Skeletal muscle satellite cell (primary cell): ENCODE measurements at regions not wholly inside any gene's neighbourhood (a gene's known extent, or its start where the extent isn't known, plus 50 kb on each side); places are given as distances from the start of the nearest gene placed in this dataset.
A peak's percentile ranks its signal among the peaks of the same experiment; 100 is the strongest.

Experiments
- H3K27me3 ChIP-seq: 2 replicates; pipeline ENCODE4 v1.7.0; 2013; ENCODE audit warnings: low read length; ENCODE audit not compliant: control insufficient read depth, insufficient read depth
- H3K36me3 ChIP-seq: 2 replicates; pipeline ENCODE4 v1.7.0; 2013; ENCODE audit warnings: mild to moderate bottlenecking, control low read depth, low read length; ENCODE audit not compliant: insufficient read depth
- H3K4me1 ChIP-seq: 2 replicates; pipeline ENCODE4 v1.7.0; 2013; ENCODE audit warnings: low read length; ENCODE audit not compliant: control insufficient read depth, insufficient read depth
- H3K4me2 ChIP-seq: 2 replicates; pipeline ENCODE4 v1.7.0; 2013; ENCODE audit warnings: mild to moderate bottlenecking, low read length
- H3K4me3 ChIP-seq: 2 replicates; pipeline ENCODE4 v1.7.0; 2013; ENCODE audit warnings: low read length
- H3K9ac ChIP-seq: 2 replicates; pipeline ENCODE4 v1.7.0; 2013; ENCODE audit warnings: mild to moderate bottlenecking, low read depth, low read length, moderate library complexity
- H3K9me3 ChIP-seq: replicated peaks from 2 replicates; pipeline ENCODE4 v1.7.0; 2013; ENCODE audit warnings: mild to moderate bottlenecking, control low read depth, low read length

DNA sequence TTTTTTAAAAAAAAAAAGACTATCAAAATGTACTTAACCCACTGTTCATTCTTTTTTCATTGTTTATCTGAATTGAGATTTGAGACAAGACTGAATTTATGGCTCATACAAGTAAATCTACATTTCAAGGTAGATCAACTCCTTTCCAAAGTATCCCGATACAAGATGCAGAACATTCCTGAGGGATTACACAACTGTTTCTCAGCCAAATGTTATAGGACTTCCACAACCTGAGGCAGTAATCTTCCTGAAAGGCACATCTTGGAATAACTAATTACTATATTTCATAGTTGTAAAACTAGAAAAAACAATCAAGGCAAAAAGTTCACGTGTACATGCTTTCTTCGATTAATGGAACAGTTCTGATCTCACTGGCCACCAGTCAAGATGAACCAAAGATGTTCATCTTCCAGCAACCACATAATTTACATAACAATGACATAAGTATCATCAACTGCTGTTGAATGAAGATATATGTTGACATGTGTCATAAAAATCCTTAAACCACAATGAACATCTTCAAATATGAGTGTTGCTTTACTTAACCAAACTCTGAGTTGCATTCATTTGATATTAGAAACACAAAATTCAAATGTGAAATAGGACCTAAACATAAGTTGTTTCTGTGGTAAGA, 225.2 kb upstream of the DKK2 start:
- Histone ChIP-seq H3K4me2 (no peak overlapping the region), H3K4me3 (no peak overlapping the region), H3K36me3 (no peaks in the 10 kb centered on the region), H3K9me3 (no peaks in the 10 kb centered on the region), H3K9ac (no peak overlapping the region), H3K27me3 (no peaks in the 10 kb centered on the region), H3K4me1 (peaks cover 21% of the 10 kb centered on the region)

DNA sequence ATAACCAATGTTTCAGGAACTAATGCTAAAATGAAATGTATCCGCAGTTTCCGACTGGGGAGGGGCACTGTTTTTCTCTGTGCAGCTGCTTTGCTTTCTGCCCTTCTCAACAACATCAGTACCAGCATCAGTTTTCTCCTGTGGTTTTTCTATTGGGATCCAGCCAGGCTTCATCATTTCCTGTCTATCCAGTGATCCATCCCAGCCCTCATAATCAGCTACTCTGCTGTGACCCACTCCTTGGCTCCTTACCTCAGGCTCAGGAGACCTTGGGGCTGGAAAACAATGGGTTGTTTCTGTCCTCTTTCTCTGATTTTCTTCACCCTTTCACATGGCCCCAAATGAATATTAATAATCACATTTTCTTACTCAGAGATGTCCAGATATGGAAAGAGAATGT, 222.2 kb upstream of the DKK2 start:
- H3K9me3 ChIP-seq = no peaks in the 10 kb centered on the region
- no peak overlapping the region for H3K4me3 ChIP-seq
- H3K9ac ChIP-seq = no peak overlapping the region
- H3K4me1 ChIP-seq = peaks cover 32% of the 10 kb centered on the region
- H3K4me2 ChIP-seq = peak overlapping the region; percentile 24
- no peaks in the 10 kb centered on the region for H3K27me3 ChIP-seq
- H3K36me3 ChIP-seq = no peaks in the 10 kb centered on the region

DNA sequence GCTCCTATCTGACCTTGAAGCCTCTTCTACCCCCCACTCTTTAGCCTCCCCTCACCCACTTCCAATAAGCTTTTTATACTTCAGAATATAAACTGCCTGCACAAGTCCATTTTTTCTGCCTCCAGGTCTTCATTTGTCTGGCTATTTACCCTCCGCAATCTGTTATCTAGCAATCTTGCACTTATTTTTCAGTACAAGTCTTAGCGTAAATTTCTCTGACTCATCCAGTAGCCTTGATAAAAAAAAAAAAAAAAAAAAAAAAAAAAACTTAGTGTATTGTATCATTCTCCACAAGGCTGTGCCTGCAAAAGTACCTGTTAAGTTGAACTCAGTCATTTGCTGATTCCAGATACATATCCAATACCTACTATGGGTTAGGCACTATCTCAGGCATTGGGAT, 219.5 kb upstream of the DKK2 start:
- H3K36me3 ChIP-seq = no peaks in the 10 kb centered on the region
- no peak overlapping the region for H3K4me3 ChIP-seq
- peak overlapping the region; percentile 57 for H3K4me2 ChIP-seq
- peaks cover 25% of the 10 kb centered on the region for H3K4me1 ChIP-seq
- no peaks in the 10 kb centered on the region for H3K9me3 ChIP-seq
- no peak overlapping the region for H3K9ac ChIP-seq
- H3K27me3 ChIP-seq = no peaks in the 10 kb centered on the region

DNA sequence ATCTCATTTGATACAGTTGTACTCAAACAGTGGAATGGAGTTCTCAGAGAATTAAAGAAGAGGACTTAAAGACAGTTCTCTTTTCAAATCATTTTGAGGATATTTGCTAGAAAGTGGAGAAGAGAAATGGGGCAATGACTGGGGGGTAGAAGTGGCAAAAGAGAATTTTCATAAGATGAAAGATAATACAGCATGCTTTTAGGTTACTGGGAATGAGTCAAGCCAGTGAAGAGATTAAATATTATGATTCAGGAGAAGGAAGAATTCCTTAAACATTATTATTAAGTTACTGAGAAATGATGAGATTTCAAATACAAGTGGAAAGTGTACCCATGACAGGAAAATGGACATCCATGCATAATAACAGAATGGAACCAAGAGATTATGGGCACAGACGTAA, 219.0 kb upstream of the DKK2 start:
- Histone ChIP-seq H3K4me1 (peaks cover 25% of the 10 kb centered on the region), H3K4me2 (peak overlapping the region; percentile 57), H3K9me3 (no peaks in the 10 kb centered on the region), H3K4me3 (no peak overlapping the region), H3K9ac (no peak overlapping the region), H3K27me3 (no peaks in the 10 kb centered on the region), H3K36me3 (no peaks in the 10 kb centered on the region)

DNA sequence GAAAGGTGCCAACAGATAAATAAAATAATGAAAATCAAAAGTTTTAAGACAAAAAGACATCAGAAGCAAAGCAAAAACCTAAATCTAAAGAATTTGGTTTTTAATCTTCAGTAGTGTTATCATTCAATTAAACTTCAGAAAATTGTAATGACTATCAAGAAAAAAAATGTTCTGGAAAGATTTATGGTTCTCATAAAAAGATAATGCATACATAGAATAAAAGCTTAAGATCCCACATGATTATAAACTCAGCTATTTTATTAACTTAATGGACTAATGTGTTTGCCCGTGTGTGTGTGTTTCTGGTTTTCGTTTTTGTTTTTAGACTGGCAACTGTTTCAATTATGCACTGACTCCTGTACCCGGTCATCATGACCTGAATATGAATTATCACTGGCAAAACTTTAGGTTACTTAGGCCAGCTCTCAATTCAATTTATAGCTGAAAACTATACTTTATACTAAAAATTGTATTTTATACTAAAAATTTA, 217.5 kb upstream of the DKK2 start:
- H3K4me2 ChIP-seq = no peak overlapping the region
- peaks cover 27% of the 10 kb centered on the region for H3K4me1 ChIP-seq
- no peaks in the 10 kb centered on the region for H3K27me3 ChIP-seq
- H3K9me3 ChIP-seq = no peaks in the 10 kb centered on the region
- H3K36me3 ChIP-seq = no peaks in the 10 kb centered on the region
- no peak overlapping the region for H3K9ac ChIP-seq
- no peak overlapping the region for H3K4me3 ChIP-seq

DNA sequence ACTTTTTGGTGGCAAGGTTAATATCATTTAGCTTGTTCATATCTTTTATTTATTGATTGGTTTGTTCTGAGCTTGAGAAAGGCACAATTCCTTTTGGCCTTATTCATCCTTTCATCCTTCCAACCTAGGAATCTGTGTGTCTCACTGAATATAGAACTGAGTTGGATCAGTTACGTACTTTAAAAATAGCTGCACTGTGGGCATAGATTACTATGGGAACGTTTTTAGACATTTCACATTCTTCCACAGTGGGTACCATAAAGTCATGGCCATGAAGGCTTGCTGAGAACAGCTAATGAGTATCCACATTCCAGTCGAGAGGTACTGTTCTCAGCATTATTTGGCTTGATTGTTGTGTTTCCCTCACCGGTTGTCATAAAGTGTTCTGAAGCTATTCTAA, 217.0 kb upstream of the DKK2 start:
- Histone ChIP-seq H3K4me2 (no peak overlapping the region), H3K27me3 (no peaks in the 10 kb centered on the region), H3K36me3 (no peaks in the 10 kb centered on the region), H3K9me3 (no peaks in the 10 kb centered on the region), H3K4me1 (peaks cover 26% of the 10 kb centered on the region), H3K4me3 (no peak overlapping the region), H3K9ac (no peak overlapping the region)

DNA sequence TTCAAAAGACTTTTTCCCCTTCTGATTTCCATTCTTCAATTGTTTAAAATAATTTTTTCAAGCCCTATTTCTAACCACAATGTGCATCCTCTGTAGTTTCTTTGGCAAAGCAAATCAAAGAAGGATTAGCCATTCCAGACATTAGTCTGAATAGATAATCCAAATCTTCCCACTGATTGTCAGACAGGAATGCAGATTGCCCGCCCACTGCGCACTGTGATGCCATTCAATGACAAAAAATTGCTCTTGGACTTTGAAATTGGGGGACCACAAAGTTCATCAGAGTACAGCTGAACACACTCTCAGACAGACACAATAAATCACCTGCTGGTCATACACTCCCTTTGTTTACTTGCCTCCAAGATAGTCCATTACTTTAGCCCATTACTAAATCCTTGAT, 216.5 kb upstream of the DKK2 start:
- Histone ChIP-seq H3K4me3 (no peak overlapping the region), H3K4me2 (no peak overlapping the region), H3K9ac (no peak overlapping the region), H3K27me3 (no peaks in the 10 kb centered on the region), H3K4me1 (peaks cover 22% of the 10 kb centered on the region), H3K36me3 (no peaks in the 10 kb centered on the region), H3K9me3 (no peaks in the 10 kb centered on the region)

DNA sequence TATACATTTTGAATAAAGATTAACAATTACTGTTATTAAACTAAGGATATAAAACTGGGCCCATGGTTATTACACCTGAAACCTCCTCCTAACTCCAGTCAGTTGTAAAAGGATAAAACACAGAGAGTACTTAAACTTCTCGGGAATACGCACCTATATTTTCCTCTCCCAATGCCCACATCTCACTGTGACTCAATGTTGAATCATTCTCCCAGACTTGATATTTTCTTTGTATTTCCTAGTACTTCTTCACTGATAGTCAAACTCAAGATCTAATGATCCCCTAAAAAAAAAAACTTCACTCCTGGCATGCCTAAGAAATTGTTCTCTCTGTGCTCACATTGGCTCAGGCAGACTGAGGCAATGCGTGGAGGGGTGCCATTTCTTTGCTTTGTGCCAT, 212.5 kb upstream of the DKK2 start:
- Histone ChIP-seq H3K9ac (no peak overlapping the region), H3K4me2 (no peak overlapping the region), H3K4me1 (peaks cover 16% of the 10 kb centered on the region), H3K9me3 (no peaks in the 10 kb centered on the region), H3K4me3 (no peak overlapping the region), H3K27me3 (no peaks in the 10 kb centered on the region), H3K36me3 (no peaks in the 10 kb centered on the region)

DNA sequence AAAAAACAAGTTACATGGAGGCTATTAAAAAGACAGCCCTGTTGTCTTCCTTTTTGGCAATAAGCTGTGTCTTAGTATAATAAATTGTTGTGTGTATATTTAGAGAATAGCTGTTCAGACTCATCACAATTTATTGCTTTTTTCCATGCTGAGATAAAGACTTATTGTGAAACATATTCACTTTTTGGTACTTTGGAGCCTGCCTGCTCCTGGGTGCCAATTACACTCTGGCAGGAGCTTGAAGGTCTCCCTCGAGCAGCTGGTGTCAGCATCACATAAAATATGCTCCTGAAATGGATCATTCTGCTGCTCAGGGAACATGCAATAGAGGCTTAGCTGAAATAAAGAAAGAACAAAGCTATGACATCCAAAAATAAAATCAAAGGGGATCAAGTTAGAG, 211.6 kb upstream of the DKK2 start:
- Histone ChIP-seq H3K4me3 (no peak overlapping the region), H3K4me1 (peaks cover 24% of the 10 kb centered on the region), H3K36me3 (no peaks in the 10 kb centered on the region), H3K9ac (no peak overlapping the region), H3K9me3 (no peaks in the 10 kb centered on the region), H3K27me3 (no peaks in the 10 kb centered on the region), H3K4me2 (no peak overlapping the region)

DNA sequence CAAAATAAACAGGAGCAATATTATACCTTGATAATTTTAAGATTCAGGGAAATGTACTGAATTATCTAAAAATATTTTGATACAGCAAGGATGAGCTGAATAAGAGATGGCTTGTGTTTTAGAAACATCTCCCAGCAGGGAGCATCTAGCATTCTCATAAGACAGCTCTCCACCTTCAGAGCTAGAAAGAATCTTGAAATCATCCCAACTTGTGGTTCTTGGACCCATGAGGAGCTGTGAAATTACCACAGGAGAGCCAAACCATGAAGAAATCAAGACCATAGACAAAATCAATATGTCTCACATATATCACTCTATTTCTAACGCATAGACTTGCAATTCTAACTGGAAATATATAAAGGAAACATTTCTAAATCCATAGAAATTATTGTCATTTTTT, 210.6 kb upstream of the DKK2 start:
- Histone ChIP-seq H3K4me2 (no peak overlapping the region), H3K36me3 (no peaks in the 10 kb centered on the region), H3K9ac (no peak overlapping the region), H3K4me3 (no peak overlapping the region), H3K27me3 (no peaks in the 10 kb centered on the region), H3K9me3 (no peaks in the 10 kb centered on the region), H3K4me1 (peaks cover 24% of the 10 kb centered on the region)

DNA sequence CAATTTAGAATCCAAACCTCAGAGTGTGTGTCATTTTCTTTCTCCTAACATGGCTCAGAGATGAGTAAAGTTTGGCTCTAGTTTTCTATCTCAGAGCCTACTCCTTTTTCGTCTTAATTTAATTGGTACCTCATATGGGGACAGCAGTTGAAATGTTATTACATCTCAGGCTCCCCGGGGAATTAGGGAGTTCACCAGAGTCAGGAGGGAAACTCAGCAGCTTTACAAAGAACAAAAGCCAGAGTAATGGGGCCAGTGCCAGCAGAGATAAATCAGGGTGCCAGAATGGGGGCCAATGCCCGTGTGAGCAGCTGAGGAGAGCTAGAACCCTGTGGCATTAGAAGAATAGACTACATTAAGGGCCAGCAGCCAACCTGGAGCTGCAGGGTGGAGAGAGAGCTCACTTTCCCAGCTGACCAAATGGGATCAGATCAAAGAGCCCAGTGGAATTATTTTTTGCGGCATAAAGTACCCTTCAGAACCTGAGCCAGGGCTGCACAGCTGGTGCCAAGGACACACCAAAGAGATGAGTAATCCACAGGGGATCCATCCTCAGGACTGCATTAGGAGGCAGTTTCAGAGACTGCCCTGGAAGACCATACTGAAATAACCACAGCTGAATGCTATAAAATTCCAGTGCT, 207.1 kb upstream of the DKK2 start:
- Histone ChIP-seq H3K36me3 (no peaks in the 10 kb centered on the region), H3K4me2 (peak overlapping the region; percentile 62), H3K4me3 (no peak overlapping the region), H3K4me1 (peaks cover 15% of the 10 kb centered on the region), H3K9me3 (no peaks in the 10 kb centered on the region), H3K9ac (no peak overlapping the region), H3K27me3 (no peaks in the 10 kb centered on the region)

DNA sequence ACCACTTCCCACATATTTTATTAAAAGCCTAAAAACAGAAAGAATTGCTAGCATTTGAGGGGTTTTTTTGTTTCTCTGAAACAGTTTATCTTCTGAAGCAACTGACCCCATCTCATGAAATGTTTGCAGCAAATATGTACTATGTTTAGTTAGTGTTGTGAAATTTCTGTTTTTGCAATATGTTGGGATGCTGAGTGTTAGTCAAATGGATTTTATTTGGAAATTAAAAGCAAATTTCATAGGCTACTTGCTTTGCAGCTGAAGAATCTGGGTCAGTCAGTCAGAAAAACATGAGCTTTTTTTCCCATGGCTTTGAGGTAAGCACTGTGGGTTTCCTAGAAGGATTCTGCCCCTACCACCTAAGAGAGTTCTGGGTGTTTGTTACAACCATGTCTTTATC, 184.9 kb upstream of the DKK2 start:
- Histone ChIP-seq H3K9me3 (no peaks in the 10 kb centered on the region), H3K4me3 (no peak overlapping the region), H3K9ac (no peak overlapping the region), H3K36me3 (no peaks in the 10 kb centered on the region), H3K4me2 (no peak overlapping the region), H3K27me3 (no peaks in the 10 kb centered on the region), H3K4me1 (no peaks in the 10 kb centered on the region)
